HepG2 (cell line): ENCODE measurements at regions not wholly inside any gene's neighbourhood (a gene's known extent, or its start where the extent isn't known, plus 50 kb on each side); places are given as distances from the start of the nearest gene placed in this dataset.

ENCODE experiments used
- EZH2 ChIP-seq: conservative IDR thresholded peaks from 2 replicates; pipeline ENCODE4 v1.6.1; 2012; ENCODE audit warnings: mild to moderate bottlenecking, low read depth, low read length, moderate library complexity
- NR2C2 ChIP-seq: sonication (generic); formaldehyde crosslinking; IDR thresholded peaks from 2 replicates; pipeline ENCODE4 v1.4.0; 2020; ENCODE audit warnings: missing genetic modification reagents, mild to moderate bottlenecking, moderate library complexity, borderline replicate concordance
- TAF1 ChIP-seq: sonication (generic); formaldehyde crosslinking; IDR thresholded peaks from 2 replicates; pipeline ENCODE4 v1.4.0; 2020; ENCODE audit warnings: missing genetic modification reagents
- ZNF468 ChIP-seq: sonication (generic); formaldehyde crosslinking; IDR thresholded peaks from 2 replicates; pipeline ENCODE4 v1.8.0; 2022; ENCODE audit warnings: mild to moderate bottlenecking, moderate library complexity, missing genetic modification reagents
- TF ChIP-seq, protein P1 (sequence below): IDR thresholded peaks from 2 replicates; pipeline ENCODE4 v1.6.1; 2016
- TF ChIP-seq, protein P2 (sequence below): sonication (generic); formaldehyde crosslinking; IDR thresholded peaks from 2 replicates; pipeline ENCODE4 v1.8.0; 2022; ENCODE audit warnings: low read depth, missing genetic modification reagents
- TF ChIP-seq, protein P3 (sequence below): sonication (generic); formaldehyde crosslinking; IDR thresholded peaks from 2 replicates; pipeline ENCODE4 v1.5.0; 2020; ENCODE audit warnings: mild to moderate bottlenecking, missing genetic modification reagents, moderate library complexity

- no peak for TF ChIP-seq EZH2
- TF ChIP-seq ZNF468 (CRISPR knock-in tag): no peak
- TF ChIP-seq TAF1 (CRISPR knock-in tag): no peak
- TF ChIP-seq NR2C2 (CRISPR knock-in tag): no peak
- TF ChIP-seq, protein P1, sequence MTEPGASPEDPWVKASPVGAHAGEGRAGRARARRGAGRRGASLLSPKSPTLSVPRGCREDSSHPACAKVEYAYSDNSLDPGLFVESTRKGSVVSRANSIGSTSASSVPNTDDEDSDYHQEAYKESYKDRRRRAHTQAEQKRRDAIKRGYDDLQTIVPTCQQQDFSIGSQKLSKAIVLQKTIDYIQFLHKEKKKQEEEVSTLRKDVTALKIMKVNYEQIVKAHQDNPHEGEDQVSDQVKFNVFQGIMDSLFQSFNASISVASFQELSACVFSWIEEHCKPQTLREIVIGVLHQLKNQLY (CRISPR knock-in tag): no peak
- TF ChIP-seq, protein P2, sequence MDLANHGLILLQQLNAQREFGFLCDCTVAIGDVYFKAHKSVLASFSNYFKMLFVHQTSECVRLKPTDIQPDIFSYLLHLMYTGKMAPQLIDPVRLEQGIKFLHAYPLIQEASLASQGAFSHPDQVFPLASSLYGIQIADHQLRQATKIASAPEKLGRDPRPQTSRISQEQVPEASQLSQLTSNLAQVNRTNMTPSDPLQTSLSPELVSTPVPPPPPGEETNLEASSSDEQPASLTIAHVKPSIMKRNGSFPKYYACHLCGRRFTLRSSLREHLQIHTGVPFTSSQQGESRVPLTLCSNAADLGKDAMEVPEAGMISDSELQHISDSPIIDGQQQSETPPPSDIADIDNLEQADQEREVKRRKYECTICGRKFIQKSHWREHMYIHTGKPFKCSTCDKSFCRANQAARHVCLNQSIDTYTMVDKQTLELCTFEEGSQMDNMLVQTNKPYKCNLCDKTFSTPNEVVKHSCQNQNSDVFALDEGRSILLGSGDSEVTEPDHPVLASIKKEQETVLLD (CRISPR knock-in tag): no peak
- TF ChIP-seq, protein P3, sequence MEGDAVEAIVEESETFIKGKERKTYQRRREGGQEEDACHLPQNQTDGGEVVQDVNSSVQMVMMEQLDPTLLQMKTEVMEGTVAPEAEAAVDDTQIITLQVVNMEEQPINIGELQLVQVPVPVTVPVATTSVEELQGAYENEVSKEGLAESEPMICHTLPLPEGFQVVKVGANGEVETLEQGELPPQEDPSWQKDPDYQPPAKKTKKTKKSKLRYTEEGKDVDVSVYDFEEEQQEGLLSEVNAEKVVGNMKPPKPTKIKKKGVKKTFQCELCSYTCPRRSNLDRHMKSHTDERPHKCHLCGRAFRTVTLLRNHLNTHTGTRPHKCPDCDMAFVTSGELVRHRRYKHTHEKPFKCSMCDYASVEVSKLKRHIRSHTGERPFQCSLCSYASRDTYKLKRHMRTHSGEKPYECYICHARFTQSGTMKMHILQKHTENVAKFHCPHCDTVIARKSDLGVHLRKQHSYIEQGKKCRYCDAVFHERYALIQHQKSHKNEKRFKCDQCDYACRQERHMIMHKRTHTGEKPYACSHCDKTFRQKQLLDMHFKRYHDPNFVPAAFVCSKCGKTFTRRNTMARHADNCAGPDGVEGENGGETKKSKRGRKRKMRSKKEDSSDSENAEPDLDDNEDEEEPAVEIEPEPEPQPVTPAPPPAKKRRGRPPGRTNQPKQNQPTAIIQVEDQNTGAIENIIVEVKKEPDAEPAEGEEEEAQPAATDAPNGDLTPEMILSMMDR: no peak
These were observed 103.3 kb upstream of the RBBP8 start for GRCh38 chr18:22829781-22830180.
